LNCAP (cell line): ENCODE measurements at regions not wholly inside any gene's neighbourhood (a gene's known extent, or its start where the extent isn't known, plus 50 kb on each side); places are given as distances from the start of the nearest gene placed in this dataset.

Experiments
- TF ChIP-seq, protein P1 (sequence below): fragments of 450-650 bp; IDR thresholded peaks from 2 replicates; pipeline ENCODE4 v1.5.1; 2017; ENCODE audit warnings: mild to moderate bottlenecking

DNA sequence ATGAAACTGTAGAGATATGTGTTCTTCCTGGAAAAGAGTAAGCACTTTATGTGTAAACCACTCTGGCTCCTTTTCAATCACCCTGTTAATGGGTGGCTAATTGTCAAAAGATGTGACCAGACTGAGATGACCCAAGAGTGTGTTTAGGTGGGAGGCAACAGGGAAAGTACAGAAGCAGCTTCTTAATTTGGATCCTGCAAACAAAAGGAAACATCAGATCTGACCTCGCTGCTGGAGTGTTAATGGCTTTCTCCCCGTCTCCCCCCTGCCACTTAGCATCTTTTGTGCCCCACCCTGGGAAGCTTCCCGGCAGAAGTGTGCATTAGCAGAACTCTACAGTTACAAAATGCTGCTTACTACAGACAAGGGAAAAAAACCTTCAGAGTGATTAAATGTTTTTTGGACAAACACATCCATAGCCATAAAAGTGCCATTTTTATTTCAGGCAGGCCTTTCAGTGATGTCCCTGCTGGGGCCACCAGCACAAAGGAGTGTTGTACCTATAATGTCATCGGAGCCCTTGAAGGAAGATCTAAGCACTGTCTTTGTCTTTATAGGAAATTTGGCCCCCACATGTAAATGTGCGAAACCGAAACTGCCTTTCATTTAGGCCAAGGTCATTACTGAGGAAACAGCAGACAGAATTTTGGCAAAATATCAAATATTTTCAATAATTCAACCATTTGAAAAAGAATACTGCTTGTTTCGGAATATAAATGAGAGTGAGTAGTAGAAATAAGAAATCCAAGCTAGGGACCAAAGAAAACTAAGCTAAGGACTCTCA, 311.0 kb downstream of the WDR72 start:
- TF ChIP-seq, protein P1, sequence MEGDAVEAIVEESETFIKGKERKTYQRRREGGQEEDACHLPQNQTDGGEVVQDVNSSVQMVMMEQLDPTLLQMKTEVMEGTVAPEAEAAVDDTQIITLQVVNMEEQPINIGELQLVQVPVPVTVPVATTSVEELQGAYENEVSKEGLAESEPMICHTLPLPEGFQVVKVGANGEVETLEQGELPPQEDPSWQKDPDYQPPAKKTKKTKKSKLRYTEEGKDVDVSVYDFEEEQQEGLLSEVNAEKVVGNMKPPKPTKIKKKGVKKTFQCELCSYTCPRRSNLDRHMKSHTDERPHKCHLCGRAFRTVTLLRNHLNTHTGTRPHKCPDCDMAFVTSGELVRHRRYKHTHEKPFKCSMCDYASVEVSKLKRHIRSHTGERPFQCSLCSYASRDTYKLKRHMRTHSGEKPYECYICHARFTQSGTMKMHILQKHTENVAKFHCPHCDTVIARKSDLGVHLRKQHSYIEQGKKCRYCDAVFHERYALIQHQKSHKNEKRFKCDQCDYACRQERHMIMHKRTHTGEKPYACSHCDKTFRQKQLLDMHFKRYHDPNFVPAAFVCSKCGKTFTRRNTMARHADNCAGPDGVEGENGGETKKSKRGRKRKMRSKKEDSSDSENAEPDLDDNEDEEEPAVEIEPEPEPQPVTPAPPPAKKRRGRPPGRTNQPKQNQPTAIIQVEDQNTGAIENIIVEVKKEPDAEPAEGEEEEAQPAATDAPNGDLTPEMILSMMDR: no peak

DNA sequence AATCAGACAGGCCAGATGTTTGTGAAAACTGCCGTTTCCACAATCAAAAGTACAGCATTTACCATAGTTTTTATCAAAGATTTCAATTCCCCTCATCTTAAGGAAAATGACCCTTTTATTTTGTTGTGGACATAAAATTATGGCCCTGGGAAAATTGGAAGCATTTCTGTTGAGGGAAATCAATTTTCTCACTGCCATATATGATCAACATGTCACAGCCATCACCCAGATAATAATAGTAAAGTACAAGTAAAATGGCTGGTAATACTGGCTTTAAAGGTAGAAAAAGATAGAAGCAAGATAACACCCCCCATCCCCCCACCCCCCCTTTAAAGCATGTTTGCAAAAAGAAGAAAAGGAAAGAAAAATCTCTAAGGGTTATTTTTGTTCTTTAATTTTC, 311.7 kb downstream of the WDR72 start:
- TF ChIP-seq, protein P1: no peak

DNA sequence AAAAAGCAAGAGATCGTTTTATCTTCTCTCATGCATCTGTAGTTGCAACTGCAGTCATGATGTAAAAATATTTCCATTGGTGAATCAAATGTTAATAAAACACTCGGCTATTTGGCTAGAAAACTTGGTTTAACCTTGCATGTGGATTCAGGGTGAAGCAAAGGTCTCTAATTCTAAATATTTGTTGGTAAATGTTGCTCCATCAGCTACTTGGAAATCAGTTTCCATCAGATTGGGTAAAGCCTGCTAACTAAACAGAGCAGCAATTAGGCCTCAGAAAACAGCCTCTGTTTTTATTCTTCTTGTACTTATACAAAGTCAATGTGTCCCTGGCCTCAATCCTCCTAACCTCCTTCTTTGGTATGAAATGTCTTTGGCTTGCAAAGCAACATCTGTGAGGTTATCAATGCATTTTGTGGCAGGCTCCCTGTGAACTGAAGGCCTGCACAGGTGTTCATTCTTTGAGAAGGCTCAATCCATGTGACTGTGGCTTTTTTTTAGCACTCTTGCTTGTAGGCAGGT, 312.3 kb downstream of the WDR72 start:
- TF ChIP-seq, protein P1: no peak

DNA sequence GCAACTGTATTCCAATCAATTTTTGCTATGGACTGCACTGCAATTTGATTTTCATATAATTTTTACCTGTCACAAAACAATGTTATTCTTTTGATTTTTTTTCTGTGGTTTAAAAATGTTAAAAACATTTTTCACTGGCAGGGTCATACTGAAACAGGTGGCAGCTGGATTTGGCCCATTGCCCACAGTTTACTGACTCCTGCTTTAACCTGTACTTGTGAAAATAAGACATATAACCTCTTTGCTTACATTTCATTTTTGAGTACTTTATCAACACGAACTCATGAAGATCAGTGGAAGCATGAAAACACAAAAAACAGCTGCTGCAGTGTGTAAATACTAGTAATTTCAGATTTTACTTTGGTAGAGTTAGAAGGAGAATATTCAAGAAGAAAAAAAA, 313.1 kb downstream of the WDR72 start:
- TF ChIP-seq, protein P1: no peak

DNA sequence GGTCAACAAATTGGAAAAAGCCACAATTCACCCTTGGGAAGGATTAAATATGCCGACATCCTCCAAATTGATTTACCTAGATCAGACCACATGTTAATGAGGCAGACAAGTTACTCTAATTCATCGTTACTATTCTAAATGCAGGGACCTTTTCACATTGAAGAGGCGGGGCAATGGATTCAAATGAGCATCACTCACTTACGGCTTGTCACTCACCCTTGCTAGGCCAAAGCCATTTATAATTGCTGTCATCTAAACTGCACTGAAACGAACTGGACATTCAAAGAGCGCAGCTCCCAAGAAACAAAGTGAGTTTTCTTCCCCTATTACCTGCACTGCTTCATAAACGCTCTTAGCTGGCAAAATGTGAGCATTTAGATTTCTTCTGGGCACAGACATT, 313.9 kb downstream of the WDR72 start:
- TF ChIP-seq, protein P1: no peak

DNA sequence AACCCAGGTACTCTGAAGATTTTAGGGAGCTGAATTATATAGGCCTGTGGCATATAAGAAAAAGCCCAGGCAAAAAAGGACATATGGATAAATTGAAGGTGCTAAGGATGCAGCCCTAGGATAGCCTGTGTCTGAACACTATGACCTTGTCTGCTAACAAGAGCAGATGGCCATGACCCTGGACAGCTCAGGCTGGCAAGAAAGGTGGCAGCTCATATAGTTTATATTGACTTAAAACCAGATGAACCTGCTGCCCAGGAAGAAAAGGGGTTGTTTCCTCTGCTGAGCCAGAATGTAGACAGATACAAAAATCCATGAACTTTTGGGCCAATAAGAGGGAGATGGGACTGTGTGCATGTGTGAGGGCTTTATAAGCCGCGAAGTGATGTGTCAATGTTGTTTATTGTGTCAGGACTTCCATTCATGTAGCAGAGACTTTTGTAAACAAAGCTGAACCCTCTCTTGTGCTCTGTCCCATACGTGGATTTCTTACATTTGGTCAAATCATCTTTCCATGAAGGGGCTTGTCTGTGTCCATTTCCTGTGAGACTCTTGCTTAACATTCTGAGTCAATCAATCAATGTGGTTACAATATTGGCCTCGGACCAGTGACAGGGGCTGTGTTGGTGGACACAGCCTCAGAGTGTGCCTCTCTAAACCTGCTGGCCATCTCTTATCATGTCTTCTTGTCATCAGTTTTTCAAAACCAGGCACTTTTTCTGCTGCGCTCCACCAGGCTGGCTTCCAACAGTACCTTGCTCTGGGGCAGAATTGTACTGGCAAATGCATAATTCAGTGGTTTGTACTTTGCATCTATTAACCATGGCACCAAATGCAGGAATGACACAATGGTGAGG, 321.2 kb downstream of the WDR72 start:
- TF ChIP-seq, protein P1: no peak

DNA sequence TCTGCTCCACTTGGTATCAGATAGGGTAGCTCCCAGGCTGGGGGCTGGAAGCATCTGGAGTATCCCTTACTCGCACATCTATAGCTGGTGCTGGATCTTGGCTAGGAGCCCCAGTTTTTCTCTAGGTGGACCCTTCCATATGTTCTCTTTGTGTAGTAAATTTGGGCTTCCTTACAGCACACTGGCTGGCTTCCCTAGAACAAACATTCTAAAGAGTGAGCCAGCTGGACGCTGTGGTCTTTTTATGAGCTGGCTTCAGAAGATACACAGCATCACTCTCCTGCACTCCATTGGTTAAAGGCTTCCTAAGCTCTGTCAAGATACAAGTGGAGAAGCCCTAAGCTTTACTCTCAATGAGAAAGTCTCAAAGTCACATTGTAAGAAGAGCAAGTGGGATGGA, 322.1 kb downstream of the WDR72 start:
- TF ChIP-seq, protein P1: no peak
